Activated CD4-positive, alpha-beta memory T cell treated with anti-CD3 and anti-CD28 coated beads, Interleukin-2, amount 10 ng/mL, durations not matched to agents 7 days and 5 days (primary cell): ENCODE measurements at regions not wholly inside any gene's neighbourhood (a gene's known extent, or its start where the extent isn't known, plus 50 kb on each side); places are given as distances from the start of the nearest gene placed in this dataset.

Experiments used
- CTCF ChIA-PET: fragments of 350-600 bp; sonication (Branson Sonifier 250); formaldehyde crosslinking; loops from one replicate; lab custom pipeline; 2021; ENCODE audit warnings: antibody characterized with exemption, inconsistent platforms; lab: Charles Lee
- POLR2A ChIA-PET: fragments of 350-600 bp; sonication (Branson Sonifier 250); formaldehyde crosslinking; loops from one replicate; lab custom pipeline; 2021; ENCODE audit warnings: antibody characterized with exemption; lab: Charles Lee
- DNase-seq: peaks from one replicate; pipeline ENCODE4 v3.0.0-alpha.2; 2020
- H3K27ac Mint-ChIP-seq: one replicate; pipeline ENCODE4 v1.8.0; 2021; ENCODE audit warnings: mild to moderate bottlenecking, mixed read lengths
- H3K27me3 Mint-ChIP-seq: one replicate; pipeline ENCODE4 v1.8.0; 2021; ENCODE audit warnings: mixed read lengths
- H3K36me3 Mint-ChIP-seq: one replicate; pipeline ENCODE4 v1.8.0; 2021; ENCODE audit warnings: low read depth, mixed read lengths
- H3K4me1 Mint-ChIP-seq: one replicate; pipeline ENCODE4 v1.8.0; 2021; ENCODE audit warnings: mixed read lengths
- H3K4me3 Mint-ChIP-seq: one replicate; pipeline ENCODE4 v1.8.0; 2021; ENCODE audit warnings: mild to moderate bottlenecking, mixed read lengths
- H3K9me3 Mint-ChIP-seq: one replicate; pipeline ENCODE4 v1.8.0; 2021; ENCODE audit warnings: mixed read lengths

DNA sequence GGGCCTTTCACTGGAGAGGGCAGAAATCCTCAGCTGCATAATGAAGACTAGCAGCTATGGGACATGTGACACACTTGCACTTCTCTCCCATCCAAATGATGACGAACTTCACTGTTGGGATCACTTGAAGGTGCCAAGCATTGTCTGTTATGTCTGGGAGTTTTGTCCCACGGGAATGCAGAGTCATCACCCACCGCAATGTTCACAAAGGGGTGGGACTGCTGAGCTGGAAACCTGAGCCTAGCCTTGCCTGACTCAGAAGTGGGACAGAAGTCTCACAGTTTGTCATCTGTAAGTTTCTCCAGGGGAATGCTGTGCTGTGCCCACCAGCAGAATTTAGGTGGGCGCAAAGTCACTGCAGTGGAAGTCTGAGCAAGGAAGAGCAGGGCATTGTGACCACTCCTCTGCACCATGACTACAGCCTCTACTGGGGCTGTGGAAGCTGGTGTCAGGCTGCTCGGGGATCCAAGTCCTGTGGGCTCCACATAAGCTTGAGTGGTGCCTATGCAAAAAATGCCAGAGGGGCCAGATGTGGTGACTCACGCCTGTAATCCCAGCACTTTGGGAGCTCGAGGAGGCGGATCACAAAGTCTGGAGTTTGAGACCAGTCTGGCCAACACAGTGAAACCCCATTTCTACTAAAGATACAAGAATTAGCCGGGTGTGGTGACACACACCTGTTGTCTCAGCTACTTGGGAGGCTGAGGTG, 472.0 kb upstream of the CNTNAP2 start:
- Mint-ChIP-seq H3K27me3 (no peaks in the 10 kb centered on the region), H3K9me3 (peaks cover 10% of the 10 kb centered on the region), H3K4me3 (no peak overlapping the region), H3K4me1 (no peaks in the 10 kb centered on the region), H3K36me3 (no peaks in the 10 kb centered on the region), H3K27ac (no peak overlapping the region)
- ChIA-PET POLR2A (no interaction called here), CTCF (no interaction called here)
- no peak for DNase-seq

DNA sequence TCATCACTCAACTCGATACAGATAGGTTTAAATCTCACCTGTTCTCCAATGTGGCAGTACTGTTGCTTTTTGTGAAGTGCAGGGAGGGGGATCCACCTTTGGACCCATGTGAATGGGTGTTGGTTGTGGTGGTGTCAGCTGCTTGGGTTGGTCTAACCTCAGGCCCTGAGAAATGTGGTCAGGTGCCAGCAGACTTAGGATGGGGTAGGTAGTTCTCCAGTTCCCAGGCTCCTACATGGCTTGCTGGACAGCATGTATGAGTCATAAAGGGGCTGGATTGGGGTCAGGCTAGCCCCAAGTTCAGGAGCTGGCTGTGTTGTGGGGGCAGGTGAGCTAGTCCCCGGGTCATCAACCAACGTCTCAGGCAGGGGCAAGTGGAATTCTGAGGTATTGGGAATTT, 472.6 kb upstream of the CNTNAP2 start:
- CTCF ChIA-PET, result no interaction called here

DNA sequence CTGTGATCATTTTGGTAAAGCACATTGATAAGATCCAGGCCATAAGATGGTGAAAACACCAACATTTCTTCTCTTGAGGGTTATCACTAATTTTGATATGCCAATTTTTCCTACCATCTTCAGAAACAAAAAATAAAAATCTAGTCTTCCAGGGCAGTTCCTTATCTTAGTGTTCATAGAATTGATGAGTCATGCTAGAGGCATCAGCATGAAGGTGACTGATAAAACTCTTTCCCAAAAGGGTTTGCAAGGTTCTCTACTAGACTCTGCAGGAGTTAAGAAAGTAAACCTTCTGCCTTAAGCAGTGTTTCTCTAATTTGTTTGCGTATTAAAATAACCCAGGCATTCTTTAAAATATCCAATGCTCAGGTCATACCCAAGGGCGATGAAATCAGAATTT, 483.1 kb upstream of the CNTNAP2 start:
- no peaks in the 10 kb centered on the region for H3K4me1 Mint-ChIP-seq
- DNase-seq, result no peak
- H3K27me3 Mint-ChIP-seq, result no peaks in the 10 kb centered on the region
- no peak overlapping the region for H3K27ac Mint-ChIP-seq
- ChIA-PET POLR2A (no interaction called here), CTCF (no interaction called here)
- H3K4me3 Mint-ChIP-seq, result no peak overlapping the region
- no peaks in the 10 kb centered on the region for H3K36me3 Mint-ChIP-seq
- H3K9me3 Mint-ChIP-seq, result peaks cover 11% of the 10 kb centered on the region

More for the DNA sequence above, 472.6 kb upstream of the CNTNAP2 start:
- POLR2A ChIA-PET, result no interaction called here
- no peak overlapping the region for H3K4me3 Mint-ChIP-seq
- H3K9me3 Mint-ChIP-seq, result peaks cover 10% of the 10 kb centered on the region
- H3K27ac Mint-ChIP-seq, result no peak overlapping the region
- no peaks in the 10 kb centered on the region for H3K27me3 Mint-ChIP-seq
- H3K36me3 Mint-ChIP-seq, result no peaks in the 10 kb centered on the region
- no peaks in the 10 kb centered on the region for H3K4me1 Mint-ChIP-seq
- DNase-seq, result no peak

DNA sequence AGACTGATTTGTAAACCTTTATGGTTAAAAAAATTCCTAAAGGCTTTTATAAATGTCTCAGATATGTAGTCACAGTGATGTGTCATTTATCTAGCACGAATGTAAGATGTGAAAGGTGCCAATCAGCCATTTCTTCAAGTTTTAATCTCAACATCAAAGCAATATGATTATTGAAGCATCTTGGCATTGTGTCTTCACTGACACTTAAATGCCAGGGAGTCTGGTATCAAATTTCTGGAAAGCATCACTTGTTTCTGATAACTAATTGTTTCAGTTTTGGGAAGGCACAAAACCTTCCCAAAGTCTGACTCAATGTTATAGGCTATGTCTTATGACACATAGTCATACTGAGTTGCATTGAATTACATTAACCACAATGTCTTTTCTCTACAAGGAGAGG, 492.0 kb upstream of the CNTNAP2 start:
- H3K9me3 Mint-ChIP-seq, result peaks cover 6% of the 10 kb centered on the region
- no peak overlapping the region for H3K4me3 Mint-ChIP-seq
- no peaks in the 10 kb centered on the region for H3K4me1 Mint-ChIP-seq
- H3K27ac Mint-ChIP-seq, result no peak overlapping the region
- no peaks in the 10 kb centered on the region for H3K36me3 Mint-ChIP-seq
- CTCF ChIA-PET, result no interaction called here
- DNase-seq, result no peak
- POLR2A ChIA-PET, result no interaction called here
- H3K27me3 Mint-ChIP-seq, result no peaks in the 10 kb centered on the region

DNA sequence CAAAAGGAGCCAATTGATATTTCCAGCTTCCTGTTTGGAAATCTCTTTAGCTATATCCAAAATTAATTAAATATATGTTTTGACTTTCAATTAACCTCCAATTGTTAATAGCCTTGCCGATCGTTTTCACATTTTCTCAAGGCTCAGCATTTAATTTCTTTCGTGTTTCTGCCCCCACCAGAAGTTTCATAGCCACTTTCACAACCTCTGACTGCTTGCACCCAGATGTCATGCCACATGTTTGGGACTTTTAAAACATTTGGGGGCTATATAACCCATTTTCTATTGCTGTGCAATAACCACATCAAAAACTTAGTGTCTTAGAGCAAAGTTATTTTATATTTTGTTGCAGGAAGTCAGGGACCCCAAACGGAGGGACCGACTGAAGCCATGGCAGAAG, 510.6 kb upstream of the CNTNAP2 start:
- Mint-ChIP-seq H3K9me3 (peaks cover 7% of the 10 kb centered on the region), H3K4me1 (no peaks in the 10 kb centered on the region), H3K36me3 (no peaks in the 10 kb centered on the region), H3K27me3 (no peaks in the 10 kb centered on the region), H3K27ac (no peak overlapping the region), H3K4me3 (no peak overlapping the region)
- no peak for DNase-seq
- CTCF ChIA-PET, result no interaction called here
- POLR2A ChIA-PET, result no interaction called here

DNA sequence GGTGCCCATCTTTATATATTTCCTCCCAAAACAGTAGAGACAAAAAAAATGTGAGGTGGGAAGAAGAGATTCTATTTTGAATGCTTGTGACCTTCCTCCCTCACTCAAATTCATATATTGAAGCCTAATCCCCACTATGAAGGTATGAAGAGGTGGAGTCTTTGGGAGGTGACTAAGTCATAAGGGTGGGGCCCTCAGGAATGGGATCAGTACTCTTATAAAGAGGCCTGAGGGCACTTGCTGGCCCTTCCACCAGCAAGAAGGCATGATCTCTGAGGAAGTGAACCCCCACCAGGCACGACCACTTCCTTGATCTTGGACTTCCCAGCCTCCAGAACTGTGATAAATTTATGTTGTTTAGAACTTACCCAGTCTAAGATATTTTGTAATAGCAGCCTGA, 517.2 kb upstream of the CNTNAP2 start:
- Mint-ChIP-seq H3K27me3 (no peaks in the 10 kb centered on the region), H3K4me1 (no peaks in the 10 kb centered on the region), H3K27ac (no peak overlapping the region), H3K36me3 (no peaks in the 10 kb centered on the region), H3K4me3 (no peak overlapping the region), H3K9me3 (no peaks in the 10 kb centered on the region)
- POLR2A ChIA-PET, result no interaction called here
- CTCF ChIA-PET, result no interaction called here
- DNase-seq, result no peak

DNA sequence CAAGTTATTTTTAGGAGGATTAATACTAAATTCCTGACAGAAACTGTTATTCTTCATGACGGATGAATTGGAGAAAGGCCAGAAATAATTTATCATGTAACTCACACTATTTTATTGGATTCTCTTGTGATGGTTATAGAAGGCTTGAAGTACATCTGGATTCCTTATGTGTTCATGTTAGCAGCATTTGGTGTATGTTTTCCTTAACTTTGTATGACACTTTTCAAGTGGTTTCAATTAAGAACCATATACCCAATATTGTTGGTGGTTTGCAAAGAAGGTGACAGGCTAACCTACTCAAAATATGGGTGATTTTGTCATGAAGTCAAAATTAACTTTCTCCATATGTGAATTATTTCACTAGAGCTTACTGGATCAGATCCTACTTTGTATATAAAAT, 532.2 kb upstream of the CNTNAP2 start:
- no peak overlapping the region for H3K4me3 Mint-ChIP-seq
- no peak overlapping the region for H3K27ac Mint-ChIP-seq
- no peaks in the 10 kb centered on the region for H3K9me3 Mint-ChIP-seq
- no peaks in the 10 kb centered on the region for H3K4me1 Mint-ChIP-seq
- CTCF ChIA-PET, result no interaction called here
- no peak for DNase-seq
- H3K27me3 Mint-ChIP-seq, result no peaks in the 10 kb centered on the region
- POLR2A ChIA-PET, result no interaction called here
- no peaks in the 10 kb centered on the region for H3K36me3 Mint-ChIP-seq

DNA sequence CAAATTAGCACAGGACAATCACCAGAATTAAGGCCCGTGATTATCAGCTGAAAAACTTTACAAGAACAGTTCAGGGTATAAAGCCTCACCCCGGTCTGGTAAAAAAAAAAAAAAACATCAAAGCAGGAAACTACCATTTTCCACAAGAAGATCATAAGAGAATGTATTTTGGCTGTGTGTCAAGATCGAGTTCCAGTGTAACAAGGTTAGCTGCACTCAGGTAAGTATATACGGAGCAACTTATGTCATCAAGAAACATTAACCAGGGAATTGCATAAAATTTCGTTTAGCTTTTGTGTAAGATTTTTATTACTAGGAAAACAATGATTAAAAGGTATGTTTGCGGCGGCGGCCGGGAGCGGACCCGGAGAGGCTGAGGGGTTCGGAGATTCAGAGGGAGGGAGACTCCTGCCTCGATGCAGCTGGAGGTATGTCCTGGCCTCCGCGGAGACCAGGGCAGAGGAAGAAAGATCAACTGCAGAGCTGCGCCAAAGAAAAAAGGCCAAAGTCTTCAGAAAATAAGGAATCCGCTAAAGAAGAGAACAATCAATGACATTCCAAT, 533.8 kb upstream of the CNTNAP2 start:
- no peaks in the 10 kb centered on the region for H3K27me3 Mint-ChIP-seq
- H3K36me3 Mint-ChIP-seq, result no peaks in the 10 kb centered on the region
- no peak for DNase-seq
- no peaks in the 10 kb centered on the region for H3K9me3 Mint-ChIP-seq
- H3K4me1 Mint-ChIP-seq, result no peaks in the 10 kb centered on the region
- POLR2A ChIA-PET, result no interaction called here
- H3K27ac Mint-ChIP-seq, result no peak overlapping the region
- H3K4me3 Mint-ChIP-seq, result no peak overlapping the region
- CTCF ChIA-PET, result no interaction called here

DNA sequence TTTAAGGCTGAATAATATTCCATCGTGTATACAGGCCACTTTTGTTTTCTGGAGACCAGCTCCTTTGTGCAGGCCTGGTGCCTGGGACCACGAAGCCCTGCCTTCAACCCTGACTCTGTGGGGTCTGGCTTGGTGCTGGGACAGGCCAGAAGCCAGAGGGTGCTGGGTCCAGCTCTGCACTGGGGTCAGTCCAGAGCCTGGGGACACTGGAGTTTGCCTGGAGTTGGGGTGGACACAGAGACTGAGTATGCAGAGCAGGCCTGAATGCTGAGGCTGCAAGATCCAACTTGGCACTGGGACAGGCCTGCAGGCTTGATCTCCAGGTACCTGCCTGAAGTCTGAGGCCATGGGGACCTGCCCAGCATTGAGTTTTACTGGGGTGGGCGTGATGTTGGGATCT, 558.8 kb upstream of the CNTNAP2 start:
- POLR2A ChIA-PET, result no interaction called here
- DNase-seq, result no peak
- CTCF ChIA-PET, result no interaction called here
- Mint-ChIP-seq H3K27me3 (no peaks in the 10 kb centered on the region), H3K27ac (no peak overlapping the region), H3K9me3 (no peaks in the 10 kb centered on the region), H3K4me1 (no peaks in the 10 kb centered on the region), H3K36me3 (no peaks in the 10 kb centered on the region), H3K4me3 (no peak overlapping the region)

DNA sequence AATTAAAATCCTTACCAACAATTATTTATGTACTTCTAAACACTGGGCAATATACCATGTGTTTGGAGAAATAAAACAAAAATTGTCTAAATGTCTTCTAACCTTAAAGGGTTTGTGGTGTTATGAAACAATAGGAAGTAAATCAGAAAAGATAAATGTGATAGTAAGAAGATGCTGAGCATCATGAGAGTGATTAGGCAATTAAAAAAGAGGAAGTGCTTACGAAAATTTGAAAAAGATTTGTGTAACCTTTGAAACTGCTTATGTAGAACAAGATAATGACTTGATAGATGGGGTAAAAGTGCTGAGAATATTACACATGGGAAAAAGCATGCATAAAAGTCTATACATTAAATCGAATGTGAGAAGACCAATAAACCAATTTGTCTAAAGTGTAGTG, 573.4 kb upstream of the CNTNAP2 start:
- no peak for DNase-seq
- no peaks in the 10 kb centered on the region for H3K36me3 Mint-ChIP-seq
- H3K4me3 Mint-ChIP-seq, result no peak overlapping the region
- no peak overlapping the region for H3K27ac Mint-ChIP-seq
- no peaks in the 10 kb centered on the region for H3K27me3 Mint-ChIP-seq
- POLR2A ChIA-PET, result no interaction called here
- peaks cover 2% of the 10 kb centered on the region for H3K9me3 Mint-ChIP-seq
- CTCF ChIA-PET, result no interaction called here
- H3K4me1 Mint-ChIP-seq, result no peaks in the 10 kb centered on the region

DNA sequence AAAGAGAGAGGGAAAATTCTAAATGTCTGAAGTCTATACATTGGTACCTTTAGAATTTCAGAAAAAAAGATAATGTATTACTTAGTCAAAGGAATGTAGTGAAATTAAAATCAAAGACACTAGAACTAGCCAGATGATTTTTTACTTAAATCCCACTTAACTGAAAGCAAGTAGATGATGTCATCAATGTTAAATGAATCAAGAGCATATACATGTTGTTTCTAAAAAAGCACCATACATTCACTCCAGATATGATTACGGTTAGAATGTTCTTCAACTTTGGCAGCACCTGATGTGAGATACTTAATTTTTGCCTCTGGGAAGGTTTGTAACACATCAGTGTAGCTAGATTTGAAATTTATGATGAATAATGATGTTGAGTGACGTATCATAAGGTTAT, 576.7 kb upstream of the CNTNAP2 start:
- Mint-ChIP-seq H3K4me1 (no peaks in the 10 kb centered on the region), H3K36me3 (no peaks in the 10 kb centered on the region), H3K27me3 (no peaks in the 10 kb centered on the region), H3K27ac (no peak overlapping the region), H3K9me3 (peaks cover 4% of the 10 kb centered on the region), H3K4me3 (no peak overlapping the region)
- ChIA-PET POLR2A (no interaction called here), CTCF (no interaction called here)
- no peak for DNase-seq

DNA sequence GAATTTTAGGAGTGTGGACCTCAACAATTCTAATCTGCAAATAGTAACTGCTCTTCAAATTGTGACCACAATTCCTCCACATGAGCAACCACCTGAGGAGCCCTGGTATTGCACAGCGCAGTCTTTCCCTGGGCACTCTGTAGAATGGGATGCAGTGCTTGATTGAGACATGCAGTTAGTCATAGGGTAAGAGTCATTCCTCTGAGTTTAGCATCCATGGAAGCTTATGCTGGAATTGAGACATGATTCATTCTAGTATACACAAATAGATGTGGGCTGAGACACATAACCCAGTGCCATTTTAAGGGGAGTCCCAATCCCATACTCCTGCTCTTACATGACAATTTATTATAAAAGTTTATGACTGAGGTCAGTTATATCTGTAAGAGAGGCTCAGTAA, 582.3 kb upstream of the CNTNAP2 start:
- Mint-ChIP-seq H3K27ac (no peak overlapping the region), H3K9me3 (peaks cover 2% of the 10 kb centered on the region), H3K4me3 (no peak overlapping the region), H3K36me3 (no peaks in the 10 kb centered on the region), H3K4me1 (no peaks in the 10 kb centered on the region), H3K27me3 (no peaks in the 10 kb centered on the region)
- ChIA-PET CTCF (no interaction called here), POLR2A (no interaction called here)
- no peak for DNase-seq

DNA sequence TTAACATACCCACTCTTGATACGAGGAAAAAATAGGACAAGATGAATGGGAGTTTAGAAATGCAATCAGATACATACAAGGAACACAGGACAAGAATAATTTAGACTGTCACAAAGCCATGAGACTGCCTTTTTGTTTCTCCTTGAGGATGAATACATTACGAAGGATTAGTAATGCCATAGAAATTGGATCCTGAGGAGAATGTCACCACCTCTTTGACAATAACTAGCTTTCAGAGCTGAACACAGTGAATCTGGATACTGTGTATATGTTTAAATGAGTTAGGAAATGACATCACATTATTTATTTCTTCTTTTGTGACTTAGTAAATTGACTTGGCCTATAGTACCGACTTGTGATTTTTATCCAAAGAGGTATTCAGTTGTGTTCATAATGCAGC, 596.3 kb upstream of the CNTNAP2 start:
- H3K4me3 Mint-ChIP-seq, result no peak overlapping the region
- H3K36me3 Mint-ChIP-seq, result no peaks in the 10 kb centered on the region
- POLR2A ChIA-PET, result no interaction called here
- no peaks in the 10 kb centered on the region for H3K27me3 Mint-ChIP-seq
- H3K27ac Mint-ChIP-seq, result no peak overlapping the region
- DNase-seq, result no peak
- CTCF ChIA-PET, result no interaction called here
- no peaks in the 10 kb centered on the region for H3K4me1 Mint-ChIP-seq
- no peaks in the 10 kb centered on the region for H3K9me3 Mint-ChIP-seq

DNA sequence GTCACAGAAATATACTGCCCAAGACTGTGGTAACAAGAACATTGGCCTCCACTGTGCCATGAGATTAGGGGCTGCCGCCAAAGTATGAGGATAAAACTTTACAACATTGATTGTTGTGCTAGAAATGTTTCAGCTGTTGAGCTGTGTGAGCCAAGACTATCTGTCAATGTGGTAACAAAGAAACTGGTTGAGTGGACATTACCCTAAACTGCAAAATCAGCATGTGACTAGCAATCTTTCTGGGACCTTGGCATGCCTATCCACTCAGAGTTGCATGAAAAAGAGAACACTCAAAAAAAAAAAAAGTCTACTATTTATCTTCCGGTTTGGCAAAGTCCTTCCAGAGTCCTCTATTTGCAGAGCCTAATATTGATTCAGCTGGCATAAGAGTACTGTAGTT, 605.6 kb upstream of the CNTNAP2 start:
- Mint-ChIP-seq H3K27ac (no peak overlapping the region), H3K9me3 (peaks cover 6% of the 10 kb centered on the region), H3K4me3 (no peak overlapping the region), H3K4me1 (no peaks in the 10 kb centered on the region), H3K27me3 (no peaks in the 10 kb centered on the region), H3K36me3 (no peaks in the 10 kb centered on the region)
- ChIA-PET CTCF (no interaction called here), POLR2A (no interaction called here)
- no peak for DNase-seq
